HK-2 (cell line): ENCODE measurements at regions not wholly inside any gene's neighbourhood (a gene's known extent, or its start where the extent isn't known, plus 50 kb on each side); places are given as distances from the start of the nearest gene placed in this dataset.

Experiments
- DNase-seq: peaks from one replicate; pipeline ENCODE4 v3.0.0-alpha.2; 2018; ENCODE audit not compliant: unreplicated experiment

DNA sequence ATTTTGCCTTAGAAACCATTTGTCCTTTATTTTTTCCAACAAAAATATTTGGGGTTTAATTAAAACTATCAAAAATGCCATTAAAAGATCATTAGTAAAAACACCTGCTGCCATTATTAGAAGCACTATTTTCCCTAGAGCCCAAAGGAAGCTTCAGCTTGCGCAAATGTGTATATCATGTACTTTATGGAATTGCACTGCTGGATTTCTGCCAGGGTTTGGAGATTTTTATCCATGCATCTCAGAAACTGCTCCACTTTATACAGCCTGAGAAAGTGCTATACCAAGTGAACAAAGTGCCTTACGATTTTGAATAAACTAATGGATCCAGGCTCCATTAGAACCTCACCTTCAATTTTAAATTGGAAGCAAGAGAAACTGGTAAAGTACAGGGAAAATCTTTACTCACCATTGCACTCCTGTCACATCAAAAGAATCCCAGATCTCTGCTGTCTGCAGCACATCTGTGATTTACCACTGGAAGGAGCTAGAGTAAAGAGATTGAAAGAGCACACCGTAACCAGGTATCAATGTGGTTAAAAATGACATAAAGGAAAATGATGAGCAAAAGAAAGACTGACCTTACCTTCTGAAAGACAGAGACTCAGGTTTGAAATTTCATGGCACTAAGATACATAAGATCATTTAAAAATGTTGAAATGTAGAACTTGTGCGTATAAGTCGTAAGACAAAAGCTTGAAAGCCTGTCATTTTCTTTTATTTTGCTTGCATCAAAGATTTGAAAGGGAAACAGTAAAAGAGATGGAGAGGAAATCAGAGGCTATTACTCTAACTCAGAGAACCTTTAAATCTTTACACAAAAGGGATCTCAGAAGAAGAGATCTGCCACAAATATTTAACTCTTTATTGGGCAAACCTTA lies 678.1 kb upstream of the GOT2 start:
- DNase-seq: no peak

DNA sequence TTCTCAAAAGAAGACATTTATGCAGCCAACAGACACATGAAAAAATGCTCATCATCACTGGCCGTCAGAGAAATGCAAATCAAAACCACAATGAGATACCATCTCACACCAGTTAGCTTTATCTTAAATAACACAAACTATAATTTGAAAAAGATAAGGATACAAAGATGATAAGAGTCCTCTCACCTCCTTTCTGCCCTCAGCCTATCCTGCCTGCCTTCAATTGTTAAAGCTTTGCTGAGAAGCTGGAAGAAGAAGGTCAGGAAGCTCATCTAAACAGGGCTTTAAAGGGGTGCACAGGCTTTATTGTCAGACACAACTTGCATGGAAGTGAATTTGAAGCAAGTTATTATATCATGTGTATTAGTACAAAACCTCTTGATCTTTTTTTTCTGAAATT lies 676.3 kb upstream of the GOT2 start:
- no peak for DNase-seq

DNA sequence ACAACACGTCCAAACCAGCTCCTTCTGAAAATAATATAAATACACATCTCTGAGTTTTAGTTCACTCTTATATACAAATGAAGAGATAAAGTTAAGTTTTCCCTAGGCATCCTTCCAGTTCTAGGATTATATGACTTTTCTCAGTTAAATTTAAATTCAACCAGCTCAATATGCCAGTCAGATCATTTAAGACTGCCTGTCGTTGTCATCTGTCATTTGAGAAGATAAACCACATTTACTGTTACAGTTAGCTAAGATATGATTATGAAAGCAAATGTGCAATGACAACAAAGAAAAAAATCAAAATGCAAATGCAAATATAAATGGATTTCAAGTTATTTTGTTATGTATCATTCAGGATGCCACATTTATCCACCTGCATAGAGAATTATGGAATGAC lies 671.7 kb upstream of the GOT2 start:
- DNase-seq: no peak

DNA sequence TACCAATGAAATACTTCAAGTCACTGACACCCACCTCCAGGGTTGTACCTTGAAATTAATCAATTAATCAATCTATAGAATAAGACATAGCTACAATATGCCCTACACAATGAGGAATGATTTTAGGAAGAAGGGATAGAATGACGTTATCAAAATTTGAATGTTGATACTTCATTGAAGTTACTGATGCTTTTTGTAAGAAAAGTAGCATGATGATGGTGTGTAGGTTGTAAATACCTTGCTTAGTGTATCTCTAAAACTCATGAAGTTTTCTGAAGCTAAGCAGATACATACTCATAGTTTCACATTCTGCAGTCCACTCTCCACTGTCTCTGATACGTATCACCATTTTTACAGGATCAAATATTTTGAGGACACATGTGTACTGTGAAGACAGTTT lies 670.4 kb upstream of the GOT2 start:
- DNase-seq: no peak

DNA sequence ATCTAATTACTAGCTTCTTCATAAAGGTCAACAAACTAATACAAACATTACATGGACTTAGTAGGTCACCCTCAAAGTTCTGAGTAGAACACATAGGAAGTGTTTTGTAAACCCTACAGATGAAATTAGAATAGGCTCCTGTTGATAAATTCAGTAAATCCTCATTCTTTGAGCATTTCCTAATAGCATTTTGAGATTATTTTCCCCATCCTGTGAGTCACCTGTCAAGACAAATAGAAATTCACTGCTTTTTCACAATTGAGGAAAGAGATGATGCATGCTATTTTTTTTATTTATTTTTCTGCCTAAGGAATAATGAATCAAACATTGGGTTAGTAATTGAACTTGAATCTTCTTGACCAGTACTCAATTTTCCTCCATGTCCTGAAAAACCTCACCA lies 666.7 kb upstream of the GOT2 start:
- DNase-seq: no peak

DNA sequence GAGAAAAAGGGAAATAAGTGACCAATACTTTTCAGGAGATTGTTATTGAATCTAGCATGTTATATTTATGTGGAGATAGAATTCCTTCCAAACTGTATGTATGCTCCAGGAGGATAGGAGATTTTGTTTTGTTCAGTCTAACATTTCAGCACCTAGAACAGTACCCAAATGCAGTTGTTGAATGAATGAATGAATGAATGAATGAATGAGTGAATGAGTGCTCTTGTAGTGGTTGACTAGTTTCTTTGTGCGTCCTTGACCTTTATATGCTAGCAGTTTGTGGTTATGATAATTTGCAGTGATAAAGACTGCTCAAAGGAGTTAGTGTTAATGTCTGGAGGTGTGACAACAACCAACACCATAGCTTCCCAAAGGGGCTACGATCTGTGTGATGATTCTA lies 663.5 kb upstream of the GOT2 start:
- DNase-seq: no peak

DNA sequence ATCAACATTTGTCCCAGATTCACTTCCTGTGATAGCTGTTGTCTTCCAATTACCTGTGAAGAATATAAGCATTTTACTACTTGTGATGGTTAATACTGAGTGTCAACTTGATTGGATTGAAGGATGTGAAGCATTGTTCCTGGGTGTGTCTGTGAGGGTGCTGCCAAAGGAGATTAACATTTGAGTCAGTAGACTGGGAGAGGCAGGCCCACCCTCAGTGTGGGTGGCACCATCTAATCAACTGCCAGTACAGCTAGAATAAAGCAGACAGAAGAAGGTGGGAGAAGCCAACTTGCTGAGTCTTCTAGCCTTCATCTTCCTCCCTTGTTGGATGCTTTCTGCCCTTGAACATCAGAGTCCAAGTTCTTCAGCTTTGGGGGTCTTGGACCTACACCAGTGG lies 660.4 kb upstream of the GOT2 start:
- DNase-seq: no peak

DNA sequence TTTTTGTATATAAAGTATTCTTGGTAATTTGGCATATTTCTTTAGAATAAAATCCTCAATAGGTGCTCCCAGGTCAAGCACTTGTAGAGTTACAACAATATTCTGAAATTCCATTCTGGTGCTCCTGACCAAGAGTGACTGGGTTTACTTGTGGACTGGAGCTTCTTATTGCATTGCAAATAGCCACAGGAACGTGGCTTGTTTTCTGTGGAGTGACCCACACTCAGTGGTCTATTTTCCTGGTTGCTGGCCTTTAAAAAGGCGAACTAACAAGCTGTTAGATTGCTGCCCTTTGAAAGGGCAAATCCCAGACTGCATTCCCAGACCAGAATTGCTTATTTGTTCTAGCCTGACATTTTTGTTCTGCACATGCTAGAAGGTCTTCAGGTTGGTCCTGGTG lies 658.8 kb upstream of the GOT2 start:
- no peak for DNase-seq

DNA sequence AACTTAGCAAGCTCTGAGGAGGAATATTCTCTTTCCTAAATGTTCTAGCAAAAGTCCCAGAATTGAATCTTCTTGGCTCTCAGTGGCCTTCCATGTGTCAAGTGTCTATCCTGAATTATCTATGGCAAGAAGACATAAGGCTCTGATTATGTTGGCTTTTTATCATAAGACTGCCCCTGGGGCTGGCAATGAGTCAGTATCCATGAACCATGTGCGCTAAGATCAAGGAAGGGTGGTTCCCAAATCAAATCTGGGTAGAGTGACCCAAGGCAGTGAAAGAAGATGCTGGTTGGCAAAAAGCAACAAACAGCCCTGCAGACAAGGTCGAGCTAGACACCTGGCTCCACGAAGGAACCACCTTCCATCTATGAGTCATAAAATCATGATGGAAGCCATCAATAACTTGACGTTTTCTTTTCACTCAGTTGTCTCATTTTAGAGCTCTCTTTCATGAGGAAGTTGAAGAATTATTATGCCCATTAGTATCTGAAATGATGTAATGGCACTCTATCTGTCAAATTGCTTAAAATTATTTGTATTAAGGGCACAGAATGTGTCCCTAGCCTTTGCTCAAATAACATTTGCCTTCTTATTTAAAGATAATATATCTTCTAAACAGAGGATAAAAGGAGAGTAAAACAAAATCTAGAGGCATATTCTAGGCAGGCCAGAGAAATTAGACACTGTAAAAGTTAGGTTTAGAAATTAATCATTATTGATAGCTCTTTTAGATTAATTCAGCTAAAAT lies 657.7 kb upstream of the GOT2 start:
- DNase-seq: no peak

DNA sequence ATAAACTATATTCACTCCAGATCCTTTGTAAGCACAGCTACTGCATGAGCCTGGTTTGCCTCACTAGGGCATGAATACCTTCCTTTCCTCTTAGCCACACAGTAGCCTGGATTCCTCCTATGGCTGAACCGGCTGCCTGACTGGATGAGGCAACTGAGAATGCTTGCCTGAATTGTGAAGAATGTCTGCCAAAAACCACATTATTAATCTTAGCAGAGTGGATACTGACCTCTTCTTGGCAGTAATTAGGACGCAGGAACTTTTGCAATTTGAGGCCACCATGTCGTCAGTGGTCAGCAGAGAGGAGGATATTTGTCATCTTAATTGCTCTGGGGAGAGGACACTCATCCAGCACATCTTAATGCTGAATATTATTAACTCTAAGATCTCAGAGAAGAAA lies 651.8 kb upstream of the GOT2 start:
- no peak for DNase-seq

DNA sequence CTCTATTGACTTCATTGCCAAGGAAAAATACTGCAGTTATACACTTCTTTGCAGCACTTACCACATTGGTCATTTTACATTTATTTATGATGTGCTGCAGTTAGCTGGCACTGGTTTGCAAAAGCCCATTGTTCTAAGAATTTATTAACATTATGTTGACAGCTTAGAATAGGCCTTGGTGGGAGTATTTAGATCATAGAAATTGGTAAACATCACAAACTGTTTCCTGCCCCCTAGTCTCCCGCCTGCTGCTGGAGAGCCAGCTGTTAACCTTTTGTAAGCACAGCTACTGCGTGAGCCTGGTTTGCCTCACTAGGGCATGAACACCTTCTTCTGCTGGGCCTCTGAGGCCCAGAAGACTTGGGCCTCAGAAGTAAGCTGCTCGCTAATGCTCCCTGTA lies 651.4 kb upstream of the GOT2 start:
- DNase-seq: no peak

DNA sequence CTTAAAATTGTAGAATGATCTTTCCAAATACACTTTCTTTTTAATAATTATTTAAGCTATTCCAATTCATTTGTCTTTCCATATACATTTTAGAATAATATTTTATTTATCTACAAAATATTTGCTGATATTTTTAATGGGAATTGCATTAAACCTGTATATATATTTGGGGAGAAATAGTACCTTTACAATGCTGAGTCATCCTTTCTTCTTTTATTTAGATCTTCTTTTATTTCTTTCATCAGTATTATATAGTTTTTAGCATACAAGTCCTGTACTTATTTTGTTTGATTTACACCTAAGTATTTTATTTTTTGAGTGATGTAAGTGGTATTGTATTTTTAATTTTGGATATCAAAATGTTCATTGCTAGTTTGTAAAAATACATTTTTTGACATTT lies 639.5 kb upstream of the GOT2 start:
- no peak for DNase-seq

DNA sequence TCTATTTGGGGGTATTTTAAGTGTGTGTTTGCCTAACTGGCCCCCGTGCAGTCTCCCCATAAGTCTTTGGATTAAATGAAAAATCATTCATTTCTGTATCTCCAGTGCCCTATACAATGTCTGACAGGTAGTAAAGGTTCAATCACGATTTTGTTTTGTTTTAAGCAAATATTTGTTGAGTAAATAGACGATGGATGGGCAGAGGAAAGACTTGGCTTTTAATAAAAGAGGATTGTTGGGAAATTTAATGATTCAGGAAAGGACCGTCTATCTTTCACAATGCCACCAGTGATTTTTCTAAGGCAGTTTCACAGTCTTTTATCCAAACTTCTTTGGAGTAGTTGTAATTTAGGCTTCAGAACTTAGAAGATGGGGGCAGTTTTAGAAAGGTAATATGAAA lies 636.6 kb upstream of the GOT2 start:
- no peak for DNase-seq

DNA sequence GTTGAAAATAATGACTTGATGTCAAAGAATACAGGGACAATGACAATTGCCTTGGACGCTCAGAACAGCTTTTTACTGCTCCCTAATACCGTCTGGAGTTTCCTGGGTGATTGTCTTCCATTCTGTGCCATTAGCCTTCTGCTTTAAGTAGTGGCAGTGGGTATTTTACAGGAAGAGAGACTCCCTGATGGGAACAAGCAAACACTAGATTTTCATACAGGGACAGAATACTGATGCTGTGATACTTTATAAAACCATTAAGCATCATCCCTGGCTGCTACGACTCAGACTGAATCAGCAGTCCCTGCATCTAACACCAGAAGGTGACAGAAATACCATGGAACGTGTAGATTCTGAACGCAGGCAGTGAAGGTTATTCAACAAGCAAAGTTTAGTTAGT lies 635.4 kb upstream of the GOT2 start:
- DNase-seq: no peak

DNA sequence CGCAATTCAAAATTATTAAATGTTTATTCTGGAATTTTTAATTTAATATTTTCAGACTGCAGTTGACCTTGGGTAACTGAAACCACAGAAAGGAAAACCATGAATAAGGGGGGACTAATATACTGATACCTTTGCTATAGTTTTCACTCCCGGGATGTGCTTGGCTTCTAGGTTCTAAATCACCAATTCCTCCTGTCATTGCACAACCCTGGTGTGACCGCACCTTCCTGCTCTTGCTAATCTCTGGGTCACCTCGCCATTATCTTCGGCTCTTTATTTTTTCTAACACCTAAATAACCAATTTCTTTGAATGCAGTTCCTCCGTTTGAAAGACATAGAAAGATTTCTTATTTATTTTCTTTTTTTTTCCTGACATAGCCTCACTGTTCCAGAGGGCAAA lies 634.5 kb upstream of the GOT2 start:
- DNase-seq: no peak

DNA sequence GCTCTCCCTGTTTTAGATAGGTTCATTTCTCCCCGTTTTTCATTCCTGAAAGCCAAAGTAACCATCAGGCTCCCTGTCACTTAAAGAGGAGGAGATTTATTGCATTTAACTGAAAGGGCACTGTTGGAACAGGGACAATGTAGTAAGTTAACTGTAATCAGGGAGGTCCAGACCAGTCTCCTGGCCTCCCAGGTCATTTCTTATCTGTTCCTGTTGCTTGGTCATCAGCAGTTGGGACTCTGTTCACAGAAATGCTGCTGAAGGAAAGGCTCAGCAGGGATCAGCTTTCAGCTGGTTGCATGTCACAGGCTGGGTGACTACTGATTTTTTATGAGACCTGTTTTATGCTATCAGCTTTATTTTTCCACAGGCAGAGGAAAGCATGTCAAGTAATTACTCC lies 622.6 kb upstream of the GOT2 start:
- DNase-seq: no peak

DNA sequence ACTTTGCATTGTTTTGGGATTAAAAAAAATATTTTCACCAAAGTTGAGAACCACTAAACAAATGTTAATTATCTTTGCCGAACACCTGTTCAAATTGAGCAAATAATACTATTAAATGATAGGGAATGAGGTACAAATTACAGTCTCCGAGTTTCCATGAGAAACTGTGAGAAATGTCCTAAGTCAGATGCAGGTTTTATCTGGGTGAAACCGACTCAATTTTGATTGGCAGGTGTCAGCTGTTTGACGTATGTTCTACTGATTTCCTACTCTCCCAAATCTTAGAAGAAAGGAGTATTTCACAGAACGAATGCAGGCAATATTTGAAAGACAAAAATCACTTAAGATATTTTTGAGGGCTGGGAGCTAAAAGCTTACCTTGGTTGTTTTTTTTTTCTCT lies 622.0 kb upstream of the GOT2 start:
- DNase-seq: no peak

DNA sequence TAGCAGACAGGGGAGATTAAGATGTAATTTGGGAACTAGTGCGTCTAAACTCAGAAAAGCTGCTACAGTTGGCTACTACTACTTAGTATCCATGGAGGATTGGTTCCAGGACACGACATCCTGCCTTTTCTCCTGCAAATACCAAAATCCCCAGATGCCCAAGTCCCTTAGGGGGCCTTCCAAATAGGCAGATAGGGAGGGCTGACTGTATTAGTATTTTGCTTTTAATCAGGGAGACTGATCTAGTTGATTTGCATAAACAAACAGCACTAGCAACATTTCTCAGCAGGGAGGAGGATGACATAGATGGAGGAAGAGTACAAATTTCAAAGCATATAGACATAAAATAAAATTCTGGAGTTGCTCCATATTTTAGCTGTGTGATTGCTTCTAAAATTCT lies 621.6 kb upstream of the GOT2 start:
- DNase-seq: no peak

DNA sequence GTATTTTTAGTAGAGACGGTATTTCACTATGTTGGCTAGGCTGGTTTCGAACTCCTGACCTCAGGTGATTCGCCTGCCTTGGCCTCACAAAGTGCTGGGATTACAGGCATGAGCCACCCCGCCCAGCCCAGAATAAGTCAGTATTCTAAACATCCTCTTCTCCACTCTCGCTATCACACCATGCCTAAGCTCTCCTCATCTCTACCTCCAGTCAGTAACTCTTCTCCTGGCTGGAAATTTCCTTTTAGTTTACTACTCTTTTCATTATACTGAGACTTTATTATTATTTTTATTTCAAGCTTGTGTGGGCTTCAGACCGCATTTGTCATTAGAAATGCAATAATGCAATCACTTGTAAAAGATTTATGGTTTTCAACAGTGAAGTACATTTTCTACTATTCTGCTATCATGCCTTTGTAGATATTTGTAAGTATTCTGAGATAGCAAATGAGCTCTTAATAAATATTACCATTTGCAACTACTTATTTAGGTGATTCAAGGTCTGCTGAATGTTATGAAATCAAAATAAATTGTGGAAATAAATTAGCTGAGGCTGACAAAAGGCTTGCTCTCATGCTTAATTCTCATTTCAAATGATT lies 617.3 kb upstream of the GOT2 start:
- DNase-seq: no peak

DNA sequence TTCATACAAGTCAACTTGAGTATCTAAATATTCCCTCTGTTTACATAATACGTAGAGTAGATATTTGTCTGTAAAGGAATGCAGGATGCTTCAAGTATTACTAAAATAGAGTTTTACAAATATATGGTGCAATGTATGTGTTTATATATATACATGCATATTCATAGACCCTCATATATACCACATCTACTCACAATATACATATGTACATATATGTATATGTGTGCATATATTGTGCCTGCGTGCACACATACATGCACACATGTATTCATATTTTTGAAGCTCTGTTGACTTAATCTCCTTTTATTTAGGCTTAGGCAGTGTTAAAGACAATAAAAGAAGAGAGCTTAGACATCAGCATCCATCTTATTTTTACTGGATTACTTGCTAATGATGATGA lies 616.6 kb upstream of the GOT2 start:
- no peak for DNase-seq

DNA sequence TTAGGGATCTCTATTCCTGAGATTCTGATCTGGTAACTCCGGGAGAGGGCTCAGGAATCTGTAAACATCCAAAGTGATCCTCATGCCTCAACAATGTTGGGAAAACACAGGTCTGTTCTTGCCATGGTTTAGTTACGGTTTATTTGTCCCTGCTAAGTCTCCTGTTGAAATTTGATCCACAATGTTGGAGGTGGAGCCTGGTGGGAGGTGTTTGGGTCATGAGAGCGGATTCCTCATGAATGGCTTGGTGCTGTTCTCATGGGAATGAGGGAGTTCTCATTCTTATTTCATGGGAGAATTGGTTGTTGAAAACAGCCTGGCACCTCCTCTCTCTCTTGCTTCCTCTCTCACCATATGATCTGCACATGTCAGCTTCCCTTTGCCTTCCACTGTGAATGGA lies 608.6 kb upstream of the GOT2 start:
- no peak for DNase-seq

DNA sequence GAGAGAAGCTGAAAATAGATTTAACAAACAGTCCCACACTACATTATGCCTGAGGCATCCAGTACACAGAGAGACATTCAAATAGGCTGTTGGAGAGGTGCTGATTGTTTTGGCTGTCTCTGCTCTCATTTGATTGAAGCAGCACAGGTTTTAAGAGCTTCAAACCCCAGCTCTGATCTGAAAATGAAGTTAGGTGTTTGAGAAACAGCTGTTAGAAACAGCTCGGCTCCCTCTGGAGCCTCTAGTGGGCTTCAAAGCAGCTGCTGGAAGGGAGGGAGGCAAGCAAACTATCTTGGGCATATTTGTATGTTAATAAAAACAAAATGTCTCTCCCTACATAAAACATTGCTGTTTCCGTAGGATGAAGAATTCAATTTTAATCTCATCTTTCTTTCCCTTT lies 607.3 kb upstream of the GOT2 start:
- DNase-seq: no peak

DNA sequence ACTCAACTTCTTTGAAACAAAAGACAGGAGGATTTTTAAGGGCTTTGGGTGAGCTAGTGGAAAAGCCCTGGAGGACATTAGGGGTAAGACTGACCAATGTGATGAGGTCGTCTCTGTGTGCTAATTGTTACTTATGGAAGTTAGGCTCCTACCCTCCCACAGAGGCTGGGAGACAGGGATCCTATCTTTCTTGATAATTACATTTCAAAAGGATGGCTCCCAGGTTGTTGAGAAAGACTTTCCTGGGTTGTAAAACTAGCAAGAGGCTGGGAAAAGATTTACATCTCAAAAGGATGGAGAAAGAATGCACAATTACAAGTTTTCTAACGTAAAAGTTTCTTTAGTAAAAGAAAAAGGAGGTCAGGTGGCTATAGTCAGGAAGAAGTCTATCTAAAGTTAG lies 605.8 kb upstream of the GOT2 start:
- no peak for DNase-seq
